ENCODE measurements at regions not wholly inside any gene's neighbourhood (a gene's known extent, or its start where the extent isn't known, plus 50 kb on each side); places are given as distances from the start of the nearest gene placed in this dataset.
A peak's percentile ranks its signal among the peaks of the same experiment; 100 is the strongest.

- H3K27ac ChIP-seq (ENCODE audit: extremely low read depth, low read depth, low read length): no peak overlapping the region
- H3K4me3 ChIP-seq: no peak overlapping the region
- no peak overlapping the region for H2AFZ ChIP-seq (ENCODE audit: low read depth, low read length)
- no peaks in the 10 kb centered on the region for H3K4me1 ChIP-seq (replicated peaks in 1 of 2; ENCODE audit: control insufficient read depth in 2 of 2, insufficient read depth in 2 of 2, low read length in 2 of 2)
- H3K27me3 ChIP-seq (ENCODE audit: control insufficient read depth in 2 of 2, insufficient read depth in 2 of 2, low read length in 2 of 2): no peaks in the 10 kb centered on the region
- H4K20me1 ChIP-seq (replicated peaks; ENCODE audit: control insufficient read depth, insufficient read depth, low read length): no peaks in the 10 kb centered on the region
- no peaks in the 10 kb centered on the region for H3K36me3 ChIP-seq (ENCODE audit: control insufficient read depth, insufficient read depth, low read length)
- no TSS peak for BruUV-seq (replicated peaks)
- POLR2A ChIA-PET: no interaction called here
- TF ChIP-seq CBX1 (IDR thresholded peaks at IDR 0.05; ENCODE audit: low read depth): no peak
- TF ChIP-seq XRCC3 (IDR thresholded peaks at IDR 0.05): no peak
- no peak for TF ChIP-seq DNMT1 (IDR thresholded peaks at IDR 0.05)
- TF ChIP-seq PTTG1 (tag; IDR thresholded peaks at IDR 0.05; ENCODE audit: low read depth): no peak
- TF ChIP-seq CBFB (CRISPR knock-in tag; IDR thresholded peaks at IDR 0.05): no peak
- no peak for TF ChIP-seq ZNF76 (CRISPR knock-in tag; IDR thresholded peaks at IDR 0.05; ENCODE audit: borderline replicate concordance)
- TF ChIP-seq BHLHE40 (IDR thresholded peaks at IDR 0.05; ENCODE audit: low read length): no peak
- no peak overlapping the region for H3K9ac ChIP-seq (ENCODE audit: insufficient read depth in 1 of 2, low read depth in 2 of 2, low read length in 2 of 2)
- H3K4me2 ChIP-seq (ENCODE audit: insufficient read depth, low read length): no peak overlapping the region
- FAIRE-seq (no peak), ATAC-seq (no peak), DNase-seq (ENCODE audit: extremely low read depth in 1 of 4, low spot score in 3 of 4) (no peak)
- intact Hi-C loops (cut with micrococcal nuclease): no loop called here
- CTCF ChIA-PET (ENCODE audit: low intra/inter-chr PET ratio): no interaction called here
- in situ Hi-C loops (cut with MboI): no loop called here
- peaks cover 10% of the 10 kb centered on the region for H3K9me3 ChIP-seq (replicated peaks; ENCODE audit: control insufficient read depth, insufficient read depth, low read depth, low read length)
- H3K79me2 ChIP-seq (ENCODE audit: control insufficient read depth, insufficient read depth, low read length): no peaks in the 10 kb centered on the region
- H3K9me1 ChIP-seq (ENCODE audit: control insufficient read depth, insufficient read depth, low read length): no peaks in the 10 kb centered on the region
These were observed 1242.2 kb upstream of the MIR17HG start for GRCh38 chr13:90105276-90105675.

GRCh38 chr13:90105849-90106496, 1241.5 kb upstream of the MIR17HG start:
- Histone ChIP-seq H3K27ac (ENCODE audit: extremely low read depth, low read depth, low read length) (no peak overlapping the region), H3K79me2 (ENCODE audit: control insufficient read depth, insufficient read depth, low read length) (no peaks in the 10 kb centered on the region), H3K9ac (ENCODE audit: insufficient read depth in 1 of 2, low read depth in 2 of 2, low read length in 2 of 2) (no peak overlapping the region), H2AFZ (ENCODE audit: low read depth, low read length) (no peak overlapping the region), H3K4me1 (replicated peaks in 1 of 2; ENCODE audit: control insufficient read depth in 2 of 2, insufficient read depth in 2 of 2, low read length in 2 of 2) (no peaks in the 10 kb centered on the region), H3K4me3 (no peak overlapping the region), H3K27me3 (ENCODE audit: control insufficient read depth in 2 of 2, insufficient read depth in 2 of 2, low read length in 2 of 2) (no peaks in the 10 kb centered on the region), H3K36me3 (ENCODE audit: control insufficient read depth, insufficient read depth, low read length) (no peaks in the 10 kb centered on the region), H3K4me2 (ENCODE audit: insufficient read depth, low read length) (no peak overlapping the region), H3K9me1 (ENCODE audit: control insufficient read depth, insufficient read depth, low read length) (no peaks in the 10 kb centered on the region), H3K9me3 (replicated peaks; ENCODE audit: control insufficient read depth, insufficient read depth, low read depth, low read length) (peaks cover 10% of the 10 kb centered on the region), H4K20me1 (replicated peaks; ENCODE audit: control insufficient read depth, insufficient read depth, low read length) (no peaks in the 10 kb centered on the region)
- intact Hi-C loops (cut with micrococcal nuclease): no loop called here
- POLR2A ChIA-PET: no interaction called here
- ATAC-seq (no peak), FAIRE-seq (no peak), DNase-seq (ENCODE audit: extremely low read depth in 1 of 4, low spot score in 3 of 4) (no peak)
- TF ChIP-seq FOXA3 (CRISPR knock-in tag; conservative IDR thresholded peaks at IDR 0.05 in 1 of 2, IDR thresholded peaks at IDR 0.05 in 1 of 2) (no peak), CBX3 (IDR thresholded peaks at IDR 0.05; ENCODE audit: borderline replicate concordance in 1 of 2, low read length in 2 of 2) (peak in 1 of 2 experiments; percentile 54; a peak in 1 of 3 replicates), ZNF707 (CRISPR knock-in tag; conservative IDR thresholded peaks at IDR 0.05) (0 out of 2 replicates have a peak, but pooled peaks have one; percentile 45), ZNF436 (CRISPR knock-in tag; IDR thresholded peaks at IDR 0.05) (0 out of 2 replicates have a peak, but pooled peaks have one; percentile 36)
- CTCF ChIA-PET (ENCODE audit: low intra/inter-chr PET ratio): no interaction called here
- under 1% methylated on average over 3 of the region's 3 CpGs for WGBS (ENCODE audit: insufficient coverage, low coverage, missing lambda C conversion rate)
- no TSS peak for BruUV-seq (replicated peaks)
- in situ Hi-C loops (cut with MboI): no loop called here

Measured in K562 (cell line).